AG04449 (cell line): ENCODE measurements at regions not wholly inside any gene's neighbourhood (a gene's known extent, or its start where the extent isn't known, plus 50 kb on each side); places are given as distances from the start of the nearest gene placed in this dataset.

Experiments used
- CTCF ChIA-PET: fragments of 350-600 bp; formaldehyde crosslinking; extraction: SDS; loops from one replicate; lab custom pipeline; 2021; ENCODE audit warnings: antibody characterized with exemption; lab: Yijun Ruan, JAX
- POLR2A ChIA-PET: fragments of 400-600, 350-600 bp; formaldehyde crosslinking; extraction: SDS; loops from one replicate; lab custom pipeline; 2020; ENCODE audit warnings: antibody characterized with exemption, inconsistent platforms; lab: Yijun Ruan, JAX
- DNase-seq: peaks from one replicate; pipeline ENCODE4 v3.0.0-alpha.2; 2010; ENCODE audit warnings: low read depth, low spot score
- H3K4me3 ChIP-seq: 2 replicates; pipeline ENCODE4 v1.5.1; 2011; ENCODE audit warnings: low read depth, mild to moderate bottlenecking, control low read depth, low read length
- TF ChIP-seq, protein P1 (sequence below): IDR thresholded peaks from one replicate; pipeline ENCODE4 v1.5.1; 2011; ENCODE audit warnings: mild to moderate bottlenecking, moderate library complexity, low read length, control low read depth, inconsistent platforms; ENCODE audit not compliant: insufficient read depth; ENCODE audit errors: missing control alignments

GRCh38 chr11:19353287-19353850 lies 112.6 kb upstream of the E2F8 start:
- DNase-seq: no peak
- TF ChIP-seq, protein P1, sequence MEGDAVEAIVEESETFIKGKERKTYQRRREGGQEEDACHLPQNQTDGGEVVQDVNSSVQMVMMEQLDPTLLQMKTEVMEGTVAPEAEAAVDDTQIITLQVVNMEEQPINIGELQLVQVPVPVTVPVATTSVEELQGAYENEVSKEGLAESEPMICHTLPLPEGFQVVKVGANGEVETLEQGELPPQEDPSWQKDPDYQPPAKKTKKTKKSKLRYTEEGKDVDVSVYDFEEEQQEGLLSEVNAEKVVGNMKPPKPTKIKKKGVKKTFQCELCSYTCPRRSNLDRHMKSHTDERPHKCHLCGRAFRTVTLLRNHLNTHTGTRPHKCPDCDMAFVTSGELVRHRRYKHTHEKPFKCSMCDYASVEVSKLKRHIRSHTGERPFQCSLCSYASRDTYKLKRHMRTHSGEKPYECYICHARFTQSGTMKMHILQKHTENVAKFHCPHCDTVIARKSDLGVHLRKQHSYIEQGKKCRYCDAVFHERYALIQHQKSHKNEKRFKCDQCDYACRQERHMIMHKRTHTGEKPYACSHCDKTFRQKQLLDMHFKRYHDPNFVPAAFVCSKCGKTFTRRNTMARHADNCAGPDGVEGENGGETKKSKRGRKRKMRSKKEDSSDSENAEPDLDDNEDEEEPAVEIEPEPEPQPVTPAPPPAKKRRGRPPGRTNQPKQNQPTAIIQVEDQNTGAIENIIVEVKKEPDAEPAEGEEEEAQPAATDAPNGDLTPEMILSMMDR: no peak
- CTCF ChIA-PET: interaction anchor here (1.1 to 1.3 kb wide), 2 partner anchors 10 to 22 kb away, joined by 3 read pairs; no protein-coding TSS in a partner anchor
- POLR2A ChIA-PET: no interaction called here
- H3K4me3 ChIP-seq: no peak overlapping the region

- H3K4me3 ChIP-seq: no peak overlapping the region
- ChIA-PET POLR2A (no interaction called here), CTCF (interaction anchor here (1.1 kb wide), 1 partner anchor 10 kb away, joined by 3 read pairs; no protein-coding TSS in a partner anchor)
- TF ChIP-seq, protein P1: no peak
- no peak for DNase-seq
Observed at GRCh38 chr11:19352771-19353160, 112.0 kb upstream of the E2F8 start.

- TF ChIP-seq, protein P1: no peak
- no peak for DNase-seq
- CTCF ChIA-PET: no interaction called here
- POLR2A ChIA-PET: no interaction called here
- H3K4me3 ChIP-seq: no peak overlapping the region
Observed at GRCh38 chr11:19352072-19352770, 111.5 kb upstream of the E2F8 start.

GRCh38 chr11:19351426-19351825 lies 110.7 kb upstream of the E2F8 start:
- no peak overlapping the region for H3K4me3 ChIP-seq
- ChIA-PET POLR2A (no interaction called here), CTCF (no interaction called here)
- DNase-seq: no peak
- TF ChIP-seq, protein P1: no peak

- DNase-seq: no peak
- H3K4me3 ChIP-seq: no peak overlapping the region
Observed at GRCh38 chr11:19350160-19350559, 109.4 kb upstream of the E2F8 start.

More at GRCh38 chr11:19350160-19350559, 109.4 kb upstream of the E2F8 start:
- CTCF ChIA-PET: interaction anchor here (0.7 to 3.5 kb wide), 2 partner anchors 23 to 200 kb away, joined by 3 to 11 read pairs; no protein-coding TSS in a partner anchor
- TF ChIP-seq, protein P1: no peak
- POLR2A ChIA-PET: no interaction called here
